A549 (cell line): ENCODE measurements at regions not wholly inside any gene's neighbourhood (a gene's known extent, or its start where the extent isn't known, plus 50 kb on each side); places are given as distances from the start of the nearest gene placed in this dataset.

Source experiments
- EP300 ChIP-seq, 2 experiments: fragments of >200 bp; sonication (Bioruptor Twin); formaldehyde crosslinking; IDR thresholded peaks; 2 replicates in 1 of 2; 3 replicates in 1 of 2; pipeline ENCODE4 v1.6.1; 2016 to 2017
- MAFK ChIP-seq: fragments of 450-650 bp; IDR thresholded peaks from 2 replicates; pipeline ENCODE4 v1.6.1; 2014; ENCODE audit not compliant: partially characterized antibody
- RCOR1 ChIP-seq: fragments of 150-350 bp; IDR thresholded peaks from 2 replicates; pipeline ENCODE4 v1.6.1; 2014; ENCODE audit warnings: antibody characterized with exemption, low read length, low read depth

DNA sequence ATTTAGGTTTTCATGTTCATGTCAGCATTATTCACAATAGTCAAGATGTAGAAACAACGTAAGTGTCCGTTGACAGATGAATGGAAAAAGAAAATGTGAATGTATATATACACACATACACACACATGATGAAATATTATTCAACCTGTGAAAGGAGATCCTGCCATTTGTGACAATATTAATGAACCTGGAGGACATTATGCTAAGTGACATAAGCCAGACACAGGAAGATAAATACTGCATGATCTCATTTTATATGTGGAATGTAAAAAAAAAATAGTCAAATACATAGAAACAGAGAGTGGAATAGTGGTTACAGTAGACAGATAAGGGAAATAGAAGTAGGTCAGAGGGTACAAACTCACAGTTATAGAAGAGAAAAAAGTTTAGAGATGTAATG is 651.1 kb upstream of the MKI67 start:
- no peak for TF ChIP-seq RCOR1
- TF ChIP-seq EP300 (IDR thresholded peaks at IDR 0.05) = no peak
- no peak for TF ChIP-seq MAFK
